Amniotic stem cell (primary cell): ENCODE measurements at regions not wholly inside any gene's neighbourhood (a gene's known extent, or its start where the extent isn't known, plus 50 kb on each side); places are given as distances from the start of the nearest gene placed in this dataset.
A peak's percentile ranks its signal among the peaks of the same experiment; 100 is the strongest.

Experiments used
- DNase-seq: peaks from one replicate; lab custom pipeline; 2025; lab: John Stamatoyannopoulos, UW

- no peak for DNase-seq
These were observed 783.2 kb downstream of the RPA4 start for GRCh38 chrX:97666890-97667289.

DNA sequence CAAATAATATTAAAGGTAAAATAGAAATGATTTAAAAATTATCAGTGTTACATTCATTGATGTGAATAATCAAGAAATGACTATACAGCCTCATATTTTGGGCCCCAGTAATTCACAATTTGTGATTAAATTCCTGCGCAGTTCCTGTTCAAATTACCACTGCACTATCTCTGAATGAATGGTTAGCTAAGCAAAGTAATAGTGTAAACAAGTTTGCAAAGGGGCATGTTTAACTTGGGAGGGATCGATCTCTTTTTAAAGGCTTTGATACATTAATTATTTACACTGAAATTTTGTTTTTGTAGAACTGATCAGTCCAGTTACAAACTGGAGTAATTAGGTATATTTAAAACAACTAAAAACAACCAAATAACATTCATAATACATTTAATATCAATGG lies 784.4 kb downstream of the RPA4 start:
- no peak for DNase-seq

DNA sequence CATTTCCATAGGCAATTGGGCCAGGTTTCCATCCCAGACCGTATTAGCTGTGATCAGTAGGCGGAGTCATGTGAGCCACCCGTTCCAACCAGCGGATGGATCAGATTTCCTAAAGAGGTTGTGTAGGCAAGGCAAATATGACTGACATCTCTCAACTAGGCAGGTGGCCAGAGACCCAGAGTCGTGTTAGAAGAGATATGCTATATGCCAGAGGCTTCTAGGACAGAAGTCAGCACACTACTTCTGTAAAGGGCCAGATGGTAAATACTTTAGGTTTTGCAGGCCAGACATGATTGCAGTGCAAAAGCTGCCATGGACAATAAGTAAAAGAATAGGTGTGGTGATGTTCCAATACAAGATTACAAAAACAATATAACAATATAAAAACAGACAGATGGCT lies 788.4 kb downstream of the RPA4 start:
- DNase-seq, result no peak

DNA sequence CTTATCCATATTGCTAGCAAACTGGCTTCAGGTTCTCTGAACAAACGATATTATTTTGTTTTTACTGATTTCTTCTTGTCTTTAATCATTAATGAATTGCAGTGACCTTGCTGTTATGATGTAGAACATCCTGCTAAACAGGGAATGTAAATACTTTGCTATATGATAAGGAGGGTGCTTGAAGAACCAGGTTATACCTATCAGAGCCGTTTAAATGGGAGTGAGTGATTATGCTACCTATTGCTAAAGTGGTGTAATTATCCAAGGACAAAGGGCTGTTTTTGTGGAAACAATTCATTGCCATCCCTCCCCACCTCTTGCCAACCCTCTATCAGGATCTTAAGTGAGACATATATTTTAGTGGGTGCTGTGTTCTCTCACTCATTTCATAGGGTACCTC lies 788.9 kb downstream of the RPA4 start:
- DNase-seq, result no peak

DNA sequence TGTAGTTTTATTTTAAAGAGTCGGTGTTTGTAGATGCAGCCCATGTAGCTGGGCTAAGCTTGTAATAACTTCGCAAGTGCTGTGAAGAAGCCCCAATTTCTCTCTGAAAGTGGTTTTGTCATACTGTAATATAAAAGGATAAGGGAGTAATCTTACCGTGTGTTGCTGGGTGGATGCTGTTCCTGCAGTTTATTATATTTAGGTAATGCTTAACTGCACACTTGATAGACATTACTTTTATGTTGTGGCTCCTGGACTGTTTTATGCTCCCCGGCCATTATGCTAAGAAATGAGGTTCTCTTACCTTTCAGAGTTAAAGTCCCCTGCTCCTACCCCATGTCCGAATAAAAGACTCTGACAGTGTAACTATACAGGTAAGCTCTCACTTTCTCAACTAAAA lies 789.4 kb downstream of the RPA4 start:
- DNase-seq, result no peak

- DNase-seq, result no peak
These were observed 799.5 kb downstream of the RPA4 start for GRCh38 chrX:97682991-97683840.

- peak; percentile 5 for DNase-seq
These were observed 802.0 kb downstream of the RPA4 start for GRCh38 chrX:97685753-97686152.

DNA sequence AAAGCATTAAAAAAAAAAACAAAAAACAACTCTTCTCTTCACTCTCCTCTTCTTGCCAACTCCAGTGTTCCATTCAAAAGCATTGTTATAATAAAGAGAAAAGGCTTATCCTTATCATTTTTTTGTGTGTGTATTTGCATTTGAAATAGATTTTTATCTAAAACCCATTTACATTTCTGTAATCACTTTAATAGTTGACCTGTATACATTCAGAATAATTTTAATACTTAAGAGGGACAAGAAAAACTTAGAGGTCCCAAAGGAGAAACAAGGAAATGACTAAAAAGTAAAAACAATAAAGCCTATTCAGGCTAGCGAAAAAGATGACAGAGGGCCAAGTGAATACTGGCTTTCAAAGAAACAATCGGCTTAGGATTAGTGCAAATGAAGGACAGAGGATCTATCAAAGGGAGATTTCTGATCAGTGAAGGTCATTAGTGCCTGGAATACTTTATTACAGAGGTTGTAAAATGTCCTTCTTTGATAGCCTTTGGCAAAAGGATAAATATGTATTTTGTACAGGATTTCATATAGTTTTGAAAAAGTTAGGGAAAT lies 808.3 kb downstream of the RPA4 start:
- DNase-seq, result no peak

- DNase-seq, result no peak
These were observed 808.9 kb downstream of the RPA4 start for GRCh38 chrX:97692575-97692974.

DNA sequence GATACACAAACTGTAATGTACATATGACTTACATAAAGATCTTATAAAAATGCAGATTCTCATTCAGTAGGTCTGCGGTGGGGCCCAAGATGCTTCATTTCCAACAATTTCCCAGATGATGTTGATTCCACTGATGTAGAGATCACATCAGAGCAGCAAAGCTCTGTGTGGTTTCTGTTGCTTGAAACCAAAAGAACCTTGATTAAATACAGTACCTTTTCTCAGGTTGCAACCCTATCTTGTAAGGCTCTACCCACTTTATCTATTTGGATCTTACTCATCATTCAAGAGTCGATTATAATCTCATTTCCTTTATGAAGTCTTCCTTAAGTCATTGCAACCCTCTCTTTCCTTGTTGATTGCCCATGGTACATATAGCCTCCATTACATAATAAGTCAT lies 816.8 kb downstream of the RPA4 start:
- DNase-seq, result no peak

- no peak for DNase-seq
These were observed 820.8 kb downstream of the RPA4 start for GRCh38 chrX:97704474-97704873.

GRCh38 chrX:97704881-97705280 lies 821.2 kb downstream of the RPA4 start:
- no peak for DNase-seq

DNA sequence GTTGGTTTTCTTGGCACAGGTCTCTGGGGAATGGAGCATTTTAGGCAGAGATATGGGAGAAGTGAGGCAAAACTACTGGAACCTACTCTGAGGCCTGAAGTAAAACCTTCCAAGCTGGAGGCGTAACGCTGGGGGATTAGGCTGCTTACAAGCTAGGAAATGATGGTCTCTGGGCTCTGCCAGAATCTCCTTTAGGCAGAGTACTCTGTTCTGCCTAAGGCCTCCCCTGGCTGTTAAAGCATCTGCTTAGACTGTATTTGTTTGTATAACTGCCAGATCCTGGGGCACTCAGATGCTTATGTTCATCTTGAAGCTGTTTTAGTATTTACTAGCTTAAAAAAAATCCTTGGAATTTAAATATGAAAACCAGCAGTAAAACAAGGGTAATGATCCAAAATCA lies 822.2 kb downstream of the RPA4 start:
- DNase-seq, result no peak

DNA sequence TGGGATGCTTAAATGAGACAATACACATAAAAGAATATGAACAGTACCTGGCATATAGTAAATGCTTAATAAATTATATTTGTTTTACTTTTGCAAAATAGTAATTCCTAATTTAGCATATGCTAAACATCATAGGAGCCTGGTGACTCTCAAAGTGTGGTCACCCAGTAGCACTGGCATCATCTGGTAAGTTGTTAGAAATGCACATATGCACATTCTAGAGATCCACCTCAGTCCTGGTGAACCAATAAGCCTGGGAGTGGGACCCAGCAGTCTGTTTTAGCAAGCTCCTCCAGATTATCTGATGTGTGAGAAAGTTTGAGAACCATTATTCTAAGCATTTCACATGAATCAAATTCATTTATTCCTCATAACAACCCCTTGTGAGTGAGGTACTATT lies 830.4 kb downstream of the RPA4 start:
- DNase-seq, result no peak

DNA sequence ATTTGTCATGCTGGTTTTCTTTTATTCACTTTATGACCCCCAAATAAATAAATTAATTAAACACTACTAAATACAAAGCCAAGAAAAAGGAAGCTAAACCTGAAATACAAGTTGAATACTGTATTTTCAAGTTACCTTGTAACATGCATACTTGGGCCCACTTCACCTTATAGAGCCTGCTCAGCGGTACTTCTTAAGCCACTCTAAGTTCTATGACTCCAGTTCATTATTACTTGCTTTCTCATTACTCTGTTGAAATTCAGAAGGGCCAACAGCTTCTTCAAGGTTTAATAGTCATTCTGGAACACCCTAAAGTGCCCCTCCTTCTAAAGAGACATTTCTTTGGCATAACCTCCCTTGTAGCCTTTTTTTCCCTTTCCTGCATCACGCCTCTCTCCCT lies 844.5 kb downstream of the RPA4 start:
- DNase-seq, result no peak

DNA sequence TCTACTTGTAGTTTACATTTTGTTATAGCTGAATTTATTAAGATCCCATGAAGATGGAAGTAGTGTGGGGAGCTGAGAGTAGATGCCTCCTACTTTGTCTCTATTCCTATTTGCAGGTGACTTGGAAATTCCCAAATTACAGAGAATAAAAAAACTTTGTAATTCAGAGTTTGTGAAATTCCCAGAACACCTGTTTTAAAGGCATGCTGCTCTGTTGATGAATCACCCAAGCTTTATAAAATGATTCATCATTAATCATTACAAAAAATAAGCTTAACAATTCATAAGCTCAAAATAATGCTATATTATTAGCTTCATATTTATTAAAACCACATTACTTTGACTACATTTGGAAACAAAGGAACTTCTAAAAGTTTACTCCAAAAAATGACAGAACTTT lies 856.3 kb downstream of the RPA4 start:
- DNase-seq, result no peak

DNA sequence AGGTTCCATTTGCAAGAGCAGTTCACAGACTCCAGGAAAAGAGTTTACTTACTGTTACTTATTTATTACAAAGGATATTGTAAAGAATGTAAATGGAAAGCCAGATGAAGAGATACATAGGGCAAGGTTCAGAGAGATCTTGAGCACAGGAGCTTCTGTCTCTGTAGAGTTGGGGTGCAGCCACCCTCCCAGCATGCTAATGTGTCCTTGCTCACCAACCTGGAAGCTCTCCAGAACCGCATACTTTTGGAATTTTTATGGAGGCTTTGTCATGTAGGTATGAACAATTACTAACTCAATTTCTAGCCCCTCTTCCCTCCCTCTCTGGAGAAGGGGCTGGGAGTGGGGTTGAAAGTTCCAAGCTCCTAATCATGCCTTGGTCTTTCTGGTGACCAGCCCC lies 857.2 kb downstream of the RPA4 start:
- DNase-seq, result no peak

DNA sequence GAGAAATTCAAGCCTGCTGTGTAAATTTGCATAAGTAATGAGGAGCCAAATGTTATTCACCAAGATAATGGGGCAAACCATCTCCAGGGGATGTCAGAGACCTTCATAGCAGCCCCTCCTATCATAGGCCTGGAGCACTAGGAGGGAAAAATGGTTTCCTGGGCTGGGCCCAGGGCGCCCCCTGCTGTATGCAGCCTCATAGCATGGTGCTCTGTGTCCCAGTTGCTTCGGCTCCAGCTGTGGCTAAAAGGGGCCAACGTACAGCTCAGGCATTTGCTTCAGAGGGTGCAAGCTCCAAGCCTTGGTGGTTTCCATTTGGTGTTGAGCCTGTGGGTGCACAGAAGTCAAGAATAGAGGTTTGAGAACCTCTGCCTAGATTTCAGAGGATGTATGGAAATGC lies 859.3 kb downstream of the RPA4 start:
- DNase-seq, result no peak

DNA sequence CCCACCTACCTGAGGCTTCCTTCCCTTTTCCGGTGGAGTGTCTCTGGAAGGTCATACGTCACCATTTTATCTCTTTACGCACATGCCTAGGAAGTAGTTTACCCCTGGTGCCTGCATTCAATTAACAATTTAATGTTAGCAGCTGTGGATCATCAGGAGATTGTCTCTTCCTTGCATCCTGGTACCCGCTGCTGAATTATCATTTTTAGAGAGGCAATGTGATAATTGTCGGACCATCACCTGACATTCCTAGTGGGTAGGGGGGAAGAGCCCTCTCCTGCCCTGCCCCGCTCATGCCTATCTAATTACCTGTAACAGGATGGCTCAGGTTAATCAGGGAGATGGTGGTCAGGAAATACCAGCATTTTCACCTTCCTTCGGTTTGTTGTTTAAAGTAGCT lies 863.6 kb downstream of the RPA4 start:
- no peak for DNase-seq

DNA sequence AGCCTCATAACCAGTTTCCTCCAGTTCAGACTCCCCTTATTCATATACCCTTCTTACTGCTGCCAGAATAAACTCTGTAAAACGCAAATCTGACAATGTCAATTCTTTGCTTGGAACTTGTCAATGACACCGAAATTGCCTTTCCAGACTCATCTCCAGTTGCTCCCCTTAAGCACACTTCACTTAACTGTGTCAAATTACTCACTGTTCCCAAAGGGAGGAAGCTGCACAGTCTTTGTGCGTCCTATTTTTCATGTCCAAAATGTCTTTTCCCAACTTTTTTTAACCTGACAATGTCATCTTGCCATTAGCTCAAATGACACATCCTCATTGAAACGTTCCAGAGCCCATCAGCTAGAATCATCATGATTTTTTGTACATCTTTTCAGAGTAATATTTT lies 867.3 kb downstream of the RPA4 start:
- DNase-seq, result no peak

- DNase-seq, result no peak
These were observed 868.0 kb downstream of the RPA4 start for GRCh38 chrX:97751735-97752134.

GRCh38 chrX:97756879-97757278 lies 873.2 kb downstream of the RPA4 start:
- no peak for DNase-seq

DNA sequence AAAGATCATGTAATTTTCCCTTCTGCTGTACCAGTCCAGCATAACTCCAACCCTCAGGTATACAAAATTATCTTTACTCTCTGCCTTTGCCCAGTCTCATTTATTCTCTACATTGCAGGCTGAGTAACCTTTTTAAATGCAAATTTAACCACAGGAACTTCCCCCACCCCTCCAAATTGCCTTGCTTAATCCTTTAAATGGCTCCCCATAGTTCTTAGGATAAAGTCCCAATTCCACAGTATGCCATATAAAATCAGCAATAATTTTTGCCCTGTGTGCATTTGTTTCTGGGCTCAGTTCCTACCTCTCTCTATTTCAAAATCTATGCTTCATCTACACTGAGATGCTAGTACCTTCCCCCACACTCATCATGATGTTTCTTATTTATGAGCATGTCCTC lies 879.7 kb downstream of the RPA4 start:
- no peak for DNase-seq

GRCh38 chrX:97763981-97764380 lies 880.3 kb downstream of the RPA4 start:
- no peak for DNase-seq
